OCI-LY1 (cell line): ENCODE measurements at regions not wholly inside any gene's neighbourhood (a gene's known extent, or its start where the extent isn't known, plus 50 kb on each side); places are given as distances from the start of the nearest gene placed in this dataset.

Experiments
- EZH2 ChIP-seq: fragments of 200-600 bp; sonication (generic), shearing (Covaris generic); IDR thresholded peaks from 2 replicates; pipeline ENCODE4 v1.8.0; 2017; ENCODE audit warnings: borderline replicate concordance, mixed run types, mild to moderate bottlenecking, antibody characterized with exemption, low read length, moderate library complexity, mixed read lengths
- TF ChIP-seq, protein P1 (sequence below): fragments of 200-600 bp; sonication (generic), shearing (Covaris generic); IDR thresholded peaks from 2 replicates; pipeline ENCODE4 v1.5.1; 2017; ENCODE audit warnings: mild to moderate bottlenecking, antibody characterized with exemption, low read length, moderate library complexity, mixed read lengths

- TF ChIP-seq, protein P1, sequence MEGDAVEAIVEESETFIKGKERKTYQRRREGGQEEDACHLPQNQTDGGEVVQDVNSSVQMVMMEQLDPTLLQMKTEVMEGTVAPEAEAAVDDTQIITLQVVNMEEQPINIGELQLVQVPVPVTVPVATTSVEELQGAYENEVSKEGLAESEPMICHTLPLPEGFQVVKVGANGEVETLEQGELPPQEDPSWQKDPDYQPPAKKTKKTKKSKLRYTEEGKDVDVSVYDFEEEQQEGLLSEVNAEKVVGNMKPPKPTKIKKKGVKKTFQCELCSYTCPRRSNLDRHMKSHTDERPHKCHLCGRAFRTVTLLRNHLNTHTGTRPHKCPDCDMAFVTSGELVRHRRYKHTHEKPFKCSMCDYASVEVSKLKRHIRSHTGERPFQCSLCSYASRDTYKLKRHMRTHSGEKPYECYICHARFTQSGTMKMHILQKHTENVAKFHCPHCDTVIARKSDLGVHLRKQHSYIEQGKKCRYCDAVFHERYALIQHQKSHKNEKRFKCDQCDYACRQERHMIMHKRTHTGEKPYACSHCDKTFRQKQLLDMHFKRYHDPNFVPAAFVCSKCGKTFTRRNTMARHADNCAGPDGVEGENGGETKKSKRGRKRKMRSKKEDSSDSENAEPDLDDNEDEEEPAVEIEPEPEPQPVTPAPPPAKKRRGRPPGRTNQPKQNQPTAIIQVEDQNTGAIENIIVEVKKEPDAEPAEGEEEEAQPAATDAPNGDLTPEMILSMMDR = no peak
- no peak for TF ChIP-seq EZH2
Measured at GRCh38 chr3:40872258-40872920, 326.9 kb upstream of the CTNNB1 start.
